ENCODE measurements at regions not wholly inside any gene's neighbourhood (a gene's known extent, or its start where the extent isn't known, plus 50 kb on each side); places are given as distances from the start of the nearest gene placed in this dataset.

- CTCF ChIA-PET = no interaction called here
- POLR2A ChIA-PET = no interaction called here
- TF ChIP-seq CTCF (IDR thresholded peaks at IDR 0.05; ENCODE audit: insufficient read depth, low read length, missing control alignments) = no peak
- no peak for DNase-seq (ENCODE audit: low read depth, low spot score)
- H3K4me3 ChIP-seq (ENCODE audit: low read depth, low read length) = no peak overlapping the region
Observed at GRCh38 chr10:108445746-108446145, 1281.2 kb upstream of the SORCS1 start.

GRCh38 chr10:108443636-108444035 is 1279.1 kb upstream of the SORCS1 start:
- no peak for DNase-seq (ENCODE audit: low read depth, low spot score)
- no peak overlapping the region for H3K4me3 ChIP-seq (ENCODE audit: low read depth, low read length)
- ChIA-PET CTCF (no interaction called here), POLR2A (no interaction called here)
- no peak for TF ChIP-seq CTCF (IDR thresholded peaks at IDR 0.05; ENCODE audit: insufficient read depth, low read length, missing control alignments)

- no peak overlapping the region for H3K4me3 ChIP-seq (ENCODE audit: low read depth, low read length)
- TF ChIP-seq CTCF (IDR thresholded peaks at IDR 0.05; ENCODE audit: insufficient read depth, low read length, missing control alignments) = no peak
- no peak for DNase-seq (ENCODE audit: low read depth, low spot score)
- POLR2A ChIA-PET = no interaction called here
- CTCF ChIA-PET = interaction anchor here (0.6 kb wide), 1 partner anchor 20 kb away, joined by 3 read pairs; no protein-coding TSS in a partner anchor
Observed at GRCh38 chr10:108439397-108439796, 1274.9 kb upstream of the SORCS1 start.

GRCh38 chr10:108436096-108436495 is 1271.6 kb upstream of the SORCS1 start:
- TF ChIP-seq CTCF (IDR thresholded peaks at IDR 0.05; ENCODE audit: insufficient read depth, low read length, missing control alignments) = no peak
- no peak overlapping the region for H3K4me3 ChIP-seq (ENCODE audit: low read depth, low read length)
- ChIA-PET CTCF (no interaction called here), POLR2A (no interaction called here)
- DNase-seq (ENCODE audit: low read depth, low spot score) = no peak

- no peak for DNase-seq (ENCODE audit: low read depth, low spot score)
- ChIA-PET CTCF (no interaction called here), POLR2A (no interaction called here)
- no peak overlapping the region for H3K4me3 ChIP-seq (ENCODE audit: low read depth, low read length)
- TF ChIP-seq CTCF (IDR thresholded peaks at IDR 0.05; ENCODE audit: insufficient read depth, low read length, missing control alignments) = no peak
Observed at GRCh38 chr10:108434559-108435252, 1270.2 kb upstream of the SORCS1 start.

GRCh38 chr10:108427146-108427545 is 1262.6 kb upstream of the SORCS1 start:
- H3K4me3 ChIP-seq (ENCODE audit: low read depth, low read length) = no peak overlapping the region
- ChIA-PET POLR2A (no interaction called here), CTCF (no interaction called here)
- no peak for TF ChIP-seq CTCF (IDR thresholded peaks at IDR 0.05; ENCODE audit: insufficient read depth, low read length, missing control alignments)
- DNase-seq (ENCODE audit: low read depth, low spot score) = no peak

All from AG04449 (cell line).